H9 (cell line): ENCODE measurements at regions not wholly inside any gene's neighbourhood (a gene's known extent, or its start where the extent isn't known, plus 50 kb on each side); places are given as distances from the start of the nearest gene placed in this dataset.

Experiments
- DNase-seq: peaks from one replicate; pipeline ENCODE4 v3.0.0-alpha.2; 2017
- H2AFZ ChIP-seq: one replicate; pipeline ENCODE4 v1.6.1; 2013; ENCODE audit warnings: mild to moderate bottlenecking, low read length, control low read depth, moderate library complexity
- H2AK5ac ChIP-seq: 2 replicates; pipeline ENCODE4 v1.6.1; 2013; ENCODE audit warnings: low read length, control low read depth, mixed read lengths; ENCODE audit not compliant: insufficient read length
- H2BK120ac ChIP-seq: one replicate; pipeline ENCODE4 v1.6.1; 2013; ENCODE audit warnings: low read depth, mild to moderate bottlenecking, low read length, control low read depth, inconsistent platforms; ENCODE audit not compliant: poor library complexity, severe bottlenecking
- H2BK12ac ChIP-seq: 2 replicates; pipeline ENCODE4 v1.6.1; 2013; ENCODE audit warnings: low read length, control low read depth, mixed read lengths, low read depth; ENCODE audit not compliant: insufficient read length
- H2BK15ac ChIP-seq: 2 replicates; pipeline ENCODE4 v1.6.1; 2013; ENCODE audit warnings: low read depth, low read length, control low read depth
- H2BK20ac ChIP-seq: one replicate; pipeline ENCODE4 v1.6.1; 2013; ENCODE audit warnings: low read depth, mild to moderate bottlenecking, low read length, control low read depth, inconsistent platforms; ENCODE audit not compliant: poor library complexity, severe bottlenecking
- H2BK5ac ChIP-seq: 2 replicates; pipeline ENCODE4 v1.6.1; 2013; ENCODE audit warnings: low read length, control low read depth, mixed read lengths; ENCODE audit not compliant: insufficient read length
- H3K14ac ChIP-seq: 2 replicates; pipeline ENCODE4 v1.6.1; 2013; ENCODE audit warnings: low read length, control low read depth; ENCODE audit not compliant: insufficient read depth
- H3K18ac ChIP-seq: 2 replicates; pipeline ENCODE4 v1.6.1; 2013; ENCODE audit warnings: low read depth, mild to moderate bottlenecking, mixed read lengths, low read length, control low read depth; ENCODE audit not compliant: insufficient read length
- H3K23ac ChIP-seq: 2 replicates; pipeline ENCODE4 v1.6.1; 2013; ENCODE audit warnings: low read length, control low read depth, mixed read lengths, low read depth; ENCODE audit not compliant: insufficient read length
- H3K23me2 ChIP-seq: 2 replicates; pipeline ENCODE4 v1.6.1; 2013; ENCODE audit warnings: low read depth, mild to moderate bottlenecking, mixed read lengths, low read length, control low read depth; ENCODE audit not compliant: insufficient read length, poor library complexity, severe bottlenecking
- H3K27ac ChIP-seq: 2 replicates; pipeline ENCODE4 v1.5.1; 2013; ENCODE audit warnings: low read length, control low read depth, mixed read lengths, low read depth; ENCODE audit not compliant: insufficient read length
- H3K27me3 ChIP-seq: 2 replicates; pipeline ENCODE4 v1.6.1; 2013; ENCODE audit warnings: low read length, control low read depth, inconsistent platforms; ENCODE audit not compliant: insufficient read depth
- H3K4ac ChIP-seq: 2 replicates; pipeline ENCODE4 v1.6.1; 2013; ENCODE audit warnings: low read depth, mild to moderate bottlenecking, control low read depth, inconsistent platforms, low read length, moderate library complexity
- H3K4me1 ChIP-seq: 2 replicates; pipeline ENCODE4 v1.6.1; 2013; ENCODE audit warnings: low read length, control low read depth, inconsistent platforms; ENCODE audit not compliant: insufficient read depth
- H3K4me2 ChIP-seq: 2 replicates; pipeline ENCODE4 v1.6.1; 2013; ENCODE audit warnings: low read length, control low read depth, mixed read lengths; ENCODE audit not compliant: insufficient read length, insufficient read depth
- H3K56ac ChIP-seq: 2 replicates; pipeline ENCODE4 v1.6.1; 2013; ENCODE audit warnings: low read depth, mild to moderate bottlenecking, mixed read lengths, low read length, control low read depth; ENCODE audit not compliant: insufficient read length
- H3K79me1 ChIP-seq: 2 replicates; pipeline ENCODE4 v1.6.1; 2013; ENCODE audit warnings: low read depth, mild to moderate bottlenecking, moderate library complexity, low read length, control low read depth, inconsistent platforms; ENCODE audit not compliant: insufficient read depth, poor library complexity, severe bottlenecking
- H3K79me2 ChIP-seq: 2 replicates; pipeline ENCODE4 v1.6.1; 2013; ENCODE audit warnings: low read length, control low read depth, inconsistent platforms; ENCODE audit not compliant: insufficient read depth
- H3K9ac ChIP-seq: 2 replicates; pipeline ENCODE4 v1.6.1; 2013; ENCODE audit warnings: low read length, control low read depth, mixed read lengths; ENCODE audit not compliant: insufficient read length; ENCODE audit errors: extremely low read depth
- H3K9me3 ChIP-seq: one replicate; pipeline ENCODE4 v1.6.1; 2013; ENCODE audit warnings: low read depth, low read length, inconsistent platforms; ENCODE audit not compliant: control insufficient read depth
- H3T11ph ChIP-seq: one replicate; pipeline ENCODE4 v1.6.1; 2013; ENCODE audit warnings: mild to moderate bottlenecking, low read length, control low read depth, inconsistent platforms
- H4K20me1 ChIP-seq: one replicate; pipeline ENCODE4 v1.6.1; 2013; ENCODE audit not compliant: control insufficient read depth, insufficient read length, insufficient read depth
- H4K5ac ChIP-seq: 2 replicates; pipeline ENCODE4 v1.6.1; 2013; ENCODE audit warnings: low read depth, mild to moderate bottlenecking, mixed read lengths, low read length, control low read depth; ENCODE audit not compliant: insufficient read length
- H4K8ac ChIP-seq: replicated peaks from 2 replicates; pipeline ENCODE4 v1.6.1; 2013; ENCODE audit warnings: low read length, control low read depth, mixed read lengths, low read depth; ENCODE audit not compliant: insufficient read length
- H4K91ac ChIP-seq: 2 replicates; pipeline ENCODE4 v1.6.1; 2013; ENCODE audit warnings: low read depth, mild to moderate bottlenecking, moderate library complexity, mixed read lengths, low read length, control low read depth; ENCODE audit not compliant: insufficient read length
- H3K27ac Mint-ChIP-seq, 3 experiments: 2 replicates in 2 of 3; 3 replicates in 1 of 3; pipeline ENCODE4 v1.8.0; 2020 to 2021; ENCODE audit warnings: mixed read lengths in 3 of 3, mild to moderate bottlenecking in 1 of 3, moderate library complexity in 1 of 3
- H3K27me3 Mint-ChIP-seq: 2 replicates; pipeline ENCODE4 v1.8.0; 2021; ENCODE audit warnings: low read depth, mild to moderate bottlenecking, moderate library complexity, mixed read lengths
- H3K36me3 Mint-ChIP-seq, 3 experiments: 2 replicates in 2 of 3; 3 replicates in 1 of 3; pipeline ENCODE4 v1.8.0; 2020 to 2021; ENCODE audit warnings: low read depth in 3 of 3, mixed read lengths in 3 of 3; ENCODE audit not compliant: insufficient read depth in 1 of 3
- H3K4me1 Mint-ChIP-seq, 2 experiments: 2 replicates each; pipeline ENCODE4 v1.8.0; 2020; ENCODE audit warnings: mixed read lengths in 2 of 2
- H3K4me3 Mint-ChIP-seq, 2 experiments: 2 replicates in 1 of 2; 3 replicates in 1 of 2; pipeline ENCODE4 v1.8.0; 2020 to 2021; ENCODE audit warnings: mild to moderate bottlenecking in 2 of 2, mixed read lengths in 2 of 2, moderate library complexity in 1 of 2
- H3K9me3 Mint-ChIP-seq, 2 experiments: 2 replicates in 1 of 2; 3 replicates in 1 of 2; pipeline ENCODE4 v1.8.0; 2020; ENCODE audit warnings: mild to moderate bottlenecking in 2 of 2, mixed read lengths in 2 of 2, moderate library complexity in 1 of 2
- CTCF ChIP-seq: fragments of 200-600 bp; sonication (generic); conservative IDR thresholded peaks from 3 replicates; pipeline ENCODE4 v1.8.0; 2021; ENCODE audit warnings: antibody characterized with exemption, mild to moderate bottlenecking

GRCh38 chr6:115847671-115848070, 213.0 kb downstream of the FRK start:
- Histone ChIP-seq H3K9ac (no peak overlapping the region), H3K27ac (no peak overlapping the region), H3K23me2 (no peaks in the 10 kb centered on the region), H4K8ac (no peak overlapping the region), H2BK15ac (no peak overlapping the region), H3K79me1 (no peaks in the 10 kb centered on the region), H3T11ph (no peak overlapping the region), H3K23ac (no peak overlapping the region), H3K4ac (no peak overlapping the region), H3K79me2 (no peaks in the 10 kb centered on the region), H2BK12ac (no peak overlapping the region), H3K4me2 (no peak overlapping the region), H2BK20ac (no peak overlapping the region), H3K56ac (no peak overlapping the region), H3K18ac (no peak overlapping the region), H3K27me3 (no peaks in the 10 kb centered on the region), H4K91ac (no peak overlapping the region), H3K14ac (no peak overlapping the region), H4K20me1 (no peaks in the 10 kb centered on the region), H2AK5ac (no peak overlapping the region), H4K5ac (no peak overlapping the region), H2AFZ (no peak overlapping the region), H2BK120ac (no peak overlapping the region), H2BK5ac (no peak overlapping the region), H3K4me1 (no peaks in the 10 kb centered on the region), H3K9me3 (no peaks in the 10 kb centered on the region)
- no peak overlapping the region for H3K4me3 Mint-ChIP-seq
- no peaks in the 10 kb centered on the region for H3K4me1 Mint-ChIP-seq
- no peaks in the 10 kb centered on the region for H3K36me3 Mint-ChIP-seq
- H3K9me3 Mint-ChIP-seq: no peaks in the 10 kb centered on the region
- no peak for TF ChIP-seq CTCF
- H3K27ac Mint-ChIP-seq: no peak overlapping the region
- no peaks in the 10 kb centered on the region; the same call in 1 of the 2 replicates for H3K27me3 Mint-ChIP-seq
- DNase-seq: no peak
